ENCODE measurements at regions not wholly inside any gene's neighbourhood (a gene's known extent, or its start where the extent isn't known, plus 50 kb on each side); places are given as distances from the start of the nearest gene placed in this dataset.
"Not testable (repeated sequence)": the region's sequence is repeated elsewhere in the genome, so short reads cannot be mapped to it uniquely, and the experiment has no call there.

GRCh38 chr11:80993536-80993935 lies 1552.7 kb upstream of the TENM4 start:
- DNase-seq, result no peak

GRCh38 chr11:80990885-80991284 lies 1550.1 kb upstream of the TENM4 start:
- DNase-seq, result no peak

- DNase-seq, result no peak
Observed at GRCh38 chr11:80987171-80987570, 1546.3 kb upstream of the TENM4 start.

GRCh38 chr11:80986421-80987074 lies 1545.7 kb upstream of the TENM4 start:
- DNase-seq, result no peak

GRCh38 chr11:80980227-80980626 lies 1539.4 kb upstream of the TENM4 start:
- DNase-seq, result no peak

- no peak for DNase-seq
Observed at GRCh38 chr11:80973786-80974185, 1533.0 kb upstream of the TENM4 start.

GRCh38 chr11:80970037-80970436 lies 1529.2 kb upstream of the TENM4 start:
- DNase-seq, result no peak

- no peak for DNase-seq
Observed at GRCh38 chr11:80967649-80968048, 1526.8 kb upstream of the TENM4 start.

- DNase-seq, result no peak
Observed at GRCh38 chr11:80960381-80961029, 1519.7 kb upstream of the TENM4 start.

GRCh38 chr11:80959751-80960150 lies 1518.9 kb upstream of the TENM4 start:
- DNase-seq, result no peak

- DNase-seq, result no peak
Observed at GRCh38 chr11:80958987-80959386, 1518.2 kb upstream of the TENM4 start.

- no peak for DNase-seq
Observed at GRCh38 chr11:80958361-80958760, 1517.5 kb upstream of the TENM4 start.

- DNase-seq, result no peak
Observed at GRCh38 chr11:80955588-80955987, 1514.8 kb upstream of the TENM4 start.

GRCh38 chr11:80948781-80949180 lies 1508.0 kb upstream of the TENM4 start:
- DNase-seq, result no peak

- no peak for DNase-seq
Observed at GRCh38 chr11:80944758-80945157, 1503.9 kb upstream of the TENM4 start.

- DNase-seq, result no peak
Observed at GRCh38 chr11:80943226-80943625, 1502.4 kb upstream of the TENM4 start.

- no peak for DNase-seq
Observed at GRCh38 chr11:80937842-80938241, 1497.0 kb upstream of the TENM4 start.

- no peak for DNase-seq
Observed at GRCh38 chr11:80930038-80930437, 1489.2 kb upstream of the TENM4 start.

- DNase-seq, result no peak
Observed at GRCh38 chr11:80929031-80929805, 1488.4 kb upstream of the TENM4 start.

- DNase-seq, result no peak
Observed at GRCh38 chr11:80925321-80925720, 1484.5 kb upstream of the TENM4 start.

- not testable (repeated sequence) for DNase-seq
Observed at GRCh38 chr11:80921310-80921709, 1480.5 kb upstream of the TENM4 start.

GRCh38 chr11:80916173-80916798 lies 1475.5 kb upstream of the TENM4 start:
- DNase-seq, result no peak

GRCh38 chr11:80914311-80914710 lies 1473.5 kb upstream of the TENM4 start:
- no peak for DNase-seq

- DNase-seq, result no peak
Observed at GRCh38 chr11:80911666-80912065, 1470.8 kb upstream of the TENM4 start.

Data from NCI-H526 (cell line).